SK-N-MC (cell line): ENCODE measurements at regions not wholly inside any gene's neighbourhood (a gene's known extent, or its start where the extent isn't known, plus 50 kb on each side); places are given as distances from the start of the nearest gene placed in this dataset.

Experiments
- EZH2 ChIP-seq: fragments of 200-600 bp; sonication (generic); IDR thresholded peaks from one replicate; pipeline ENCODE4 v1.6.1; 2017; ENCODE audit warnings: antibody characterized with exemption
- FOXP2 ChIP-seq: optimal IDR thresholded peaks from 2 replicates; pipeline ENCODE3; 2011; ENCODE audit warnings: mild to moderate bottlenecking, moderate library complexity; ENCODE audit not compliant: insufficient read depth; ENCODE audit errors: extremely low read length, control extremely low read depth
- POLR2AphosphoS5 ChIP-seq: IDR thresholded peaks from 2 replicates; pipeline ENCODE4 v1.6.1; 2012; ENCODE audit warnings: mild to moderate bottlenecking, low read depth, low read length, borderline replicate concordance

DNA sequence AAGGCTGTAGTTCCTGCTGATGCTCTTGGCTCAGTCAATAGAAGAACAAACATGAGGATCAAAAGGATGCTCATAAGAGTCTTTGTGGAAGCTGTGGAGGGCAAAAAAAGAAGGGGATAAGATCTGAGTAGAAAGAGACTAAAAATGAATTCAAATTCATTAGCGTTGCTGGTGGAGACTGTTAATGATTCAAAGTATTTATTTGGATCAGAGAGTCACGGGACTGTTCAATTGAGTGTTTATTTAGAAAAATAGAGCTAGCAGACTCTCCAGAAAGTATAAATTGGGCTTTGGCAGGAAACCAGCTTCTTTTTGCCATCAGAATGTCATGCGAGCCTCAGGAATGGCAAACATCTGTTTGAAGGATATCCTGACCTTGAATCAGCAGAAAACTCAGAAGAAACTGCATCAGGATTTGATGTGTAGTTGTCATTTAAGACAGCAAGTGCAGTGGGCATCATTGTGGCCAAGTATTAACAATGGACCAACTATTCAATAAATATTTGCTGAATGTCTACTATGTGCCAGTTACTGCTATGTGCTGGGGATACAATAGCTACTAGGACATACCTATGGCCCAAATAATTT is 126.4 kb downstream of the TBC1D30 start:
- no peak for TF ChIP-seq POLR2AphosphoS5
- no peak for TF ChIP-seq EZH2
- no peak for TF ChIP-seq FOXP2
